H1 (cell line): ENCODE measurements at regions not wholly inside any gene's neighbourhood (a gene's known extent, or its start where the extent isn't known, plus 50 kb on each side); places are given as distances from the start of the nearest gene placed in this dataset.

Source experiments
- BRCA1 ChIP-seq: IDR thresholded peaks from 2 replicates; pipeline ENCODE4 v1.6.1; 2012; ENCODE audit warnings: low read depth, low read length, improper control_type of control experiment
- CHD2 ChIP-seq: IDR thresholded peaks from 2 replicates; pipeline ENCODE4 v1.6.1; 2012; ENCODE audit warnings: low read length, improper control_type of control experiment
- SRF ChIP-seq: IDR thresholded peaks from 2 replicates; pipeline ENCODE4 v1.6.1; 2011; ENCODE audit warnings: mild to moderate bottlenecking, low read depth, low read length, moderate library complexity

GRCh38 chr2:120794716-120795115, 59.0 kb downstream of the GLI2 start (continued):
- TF ChIP-seq CHD2 (no peak), BRCA1 (no peak), SRF (no peak)
